ENCODE measurements at regions not wholly inside any gene's neighbourhood (a gene's known extent, or its start where the extent isn't known, plus 50 kb on each side); places are given as distances from the start of the nearest gene placed in this dataset.

- no peaks in the 10 kb centered on the region for H3K79me2 ChIP-seq (ENCODE audit: insufficient read depth, low read depth, low read length)
- no peaks in the 10 kb centered on the region for H3K9me2 ChIP-seq (ENCODE audit: insufficient read depth, low read length)
- peak; percentile 26 for DNase-seq (ENCODE audit: low spot score)
- no peaks in the 10 kb centered on the region for H3K9me3 ChIP-seq (ENCODE audit: low read length)
- H3K27ac ChIP-seq (ENCODE audit: low read depth, low read length, poor library complexity, severe bottlenecking) = no peak overlapping the region
- POLR2A ChIA-PET = interaction anchor here (1.0 kb wide), 1 partner anchor 11 kb away, joined by 3 read pairs; no protein-coding TSS in a partner anchor
- no peak overlapping the region for H3K4me3 ChIP-seq (ENCODE audit: low read depth, low read length, poor library complexity, severe bottlenecking)
- H4K20me1 ChIP-seq (ENCODE audit: insufficient read depth, low read length) = no peaks in the 10 kb centered on the region
- no TSS peak for BruUV-seq (replicated peaks)
- intact Hi-C loops (cut with micrococcal nuclease; ENCODE audit: unreplicated experiment) = no loop called here
- no peak overlapping the region for H2AFZ ChIP-seq (ENCODE audit: low read length)
- no peaks in the 10 kb centered on the region for H3K36me3 ChIP-seq (ENCODE audit: insufficient read depth, low read length)
- H3K4me1 ChIP-seq (ENCODE audit: insufficient read depth, low read length, poor library complexity, severe bottlenecking) = no peaks in the 10 kb centered on the region
- TF ChIP-seq CTCF (conservative IDR thresholded peaks at IDR 0.05; ENCODE audit: low read length) (no peak), EZH2phosphoT487 (IDR thresholded peaks at IDR 0.05; ENCODE audit: borderline replicate concordance, low read depth, low read length) (no peak)
- CTCF ChIA-PET (ENCODE audit: unreplicated experiment) = no interaction called here
- no peak overlapping the region for H3K4me2 ChIP-seq (ENCODE audit: low read length)
These were observed 182.5 kb upstream of the JARID2 start for GRCh38 chr6:15063253-15063853.

DNA sequence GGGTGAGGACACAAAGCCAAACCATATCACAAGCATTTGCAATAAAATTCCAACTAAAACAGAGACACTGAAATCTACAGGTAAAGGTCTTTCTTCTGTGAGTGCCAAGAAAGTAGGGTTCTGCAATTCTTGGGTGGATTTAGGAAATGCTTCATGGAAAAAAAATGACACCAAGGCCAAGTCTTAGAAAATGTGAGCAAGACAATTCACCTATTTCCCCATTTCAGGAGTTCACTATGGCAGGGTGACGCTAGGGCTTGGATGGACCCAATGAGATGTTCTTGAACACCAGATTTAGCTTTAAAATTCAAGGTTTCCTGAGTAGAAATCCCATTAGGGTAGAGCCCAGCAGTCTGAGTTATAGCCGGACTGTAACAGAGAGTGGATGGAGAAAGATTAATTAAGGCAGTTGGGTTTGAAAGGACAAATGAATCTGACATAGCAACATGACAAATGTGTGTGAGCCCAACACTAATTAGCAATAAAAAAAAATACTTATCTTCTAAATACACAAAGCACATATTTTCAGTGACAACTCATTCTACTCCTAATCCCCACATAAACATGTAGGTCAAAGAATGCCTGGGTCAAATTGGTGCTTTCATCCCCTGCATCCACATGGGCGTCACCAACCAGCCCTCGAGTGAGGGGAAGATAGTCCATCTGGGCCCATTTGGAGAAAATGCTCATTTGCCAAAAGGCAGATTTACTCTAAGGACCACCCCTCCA is 180.4 kb upstream of the JARID2 start:
- no peaks in the 10 kb centered on the region for H3K9me3 ChIP-seq (ENCODE audit: low read length)
- no peaks in the 10 kb centered on the region for H4K20me1 ChIP-seq (ENCODE audit: insufficient read depth, low read length)
- no peak for DNase-seq (ENCODE audit: low spot score)
- H3K4me1 ChIP-seq (ENCODE audit: insufficient read depth, low read length, poor library complexity, severe bottlenecking) = no peaks in the 10 kb centered on the region
- ChIA-PET CTCF (ENCODE audit: unreplicated experiment) (no interaction called here), POLR2A (no interaction called here)
- no peak overlapping the region for H3K27ac ChIP-seq (ENCODE audit: low read depth, low read length, poor library complexity, severe bottlenecking)
- no peaks in the 10 kb centered on the region for H3K36me3 ChIP-seq (ENCODE audit: insufficient read depth, low read length)
- intact Hi-C loops (cut with micrococcal nuclease; ENCODE audit: unreplicated experiment) = no loop called here
- H3K4me3 ChIP-seq (ENCODE audit: low read depth, low read length, poor library complexity, severe bottlenecking) = no peak overlapping the region
- H3K9me2 ChIP-seq (ENCODE audit: insufficient read depth, low read length) = no peaks in the 10 kb centered on the region
- no peaks in the 10 kb centered on the region for H3K79me2 ChIP-seq (ENCODE audit: insufficient read depth, low read depth, low read length)
- no peak overlapping the region for H2AFZ ChIP-seq (ENCODE audit: low read length)
- no peak overlapping the region for H3K4me2 ChIP-seq (ENCODE audit: low read length)
- BruUV-seq (replicated peaks) = no TSS peak
- TF ChIP-seq CTCF (conservative IDR thresholded peaks at IDR 0.05; ENCODE audit: low read length) = no peak
- TF ChIP-seq EZH2phosphoT487 (IDR thresholded peaks at IDR 0.05; ENCODE audit: borderline replicate concordance, low read depth, low read length) = no peak

DNA sequence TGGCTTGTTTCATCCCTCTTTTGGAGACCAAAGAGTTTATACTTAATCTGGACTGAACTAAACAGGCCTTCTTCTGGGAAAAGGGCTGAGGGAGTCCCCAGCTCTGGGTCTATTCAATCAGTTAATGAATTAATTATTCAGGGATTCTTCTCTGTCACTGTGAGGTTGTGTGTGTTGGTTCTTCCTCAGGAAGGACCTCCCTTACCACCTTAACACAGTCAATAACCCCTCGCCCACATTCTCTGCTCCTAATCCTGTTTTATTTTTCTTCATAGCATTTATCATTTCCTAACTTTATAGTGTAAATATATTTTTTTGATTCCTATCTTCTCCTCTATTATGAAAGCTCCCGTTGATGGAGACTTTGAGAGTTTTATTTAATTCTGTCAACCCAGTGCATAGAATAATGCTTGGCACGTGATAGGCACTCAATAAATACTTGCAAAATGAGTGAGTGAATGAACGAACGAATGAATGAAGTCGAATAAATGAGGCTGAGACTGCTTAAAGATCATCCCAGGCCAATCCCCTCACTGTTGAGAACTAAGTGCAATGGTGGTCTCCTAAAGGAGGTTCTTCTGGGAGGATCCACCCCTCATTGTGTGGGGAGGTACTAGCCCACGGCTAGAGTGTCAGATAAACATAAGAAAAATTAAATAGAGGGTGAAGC is 179.6 kb upstream of the JARID2 start:
- no peaks in the 10 kb centered on the region for H4K20me1 ChIP-seq (ENCODE audit: insufficient read depth, low read length)
- H3K4me1 ChIP-seq (ENCODE audit: insufficient read depth, low read length, poor library complexity, severe bottlenecking) = no peaks in the 10 kb centered on the region
- no peaks in the 10 kb centered on the region for H3K79me2 ChIP-seq (ENCODE audit: insufficient read depth, low read depth, low read length)
- H3K9me3 ChIP-seq (ENCODE audit: low read length) = no peaks in the 10 kb centered on the region
- no peak overlapping the region for H2AFZ ChIP-seq (ENCODE audit: low read length)
- H3K27ac ChIP-seq (ENCODE audit: low read depth, low read length, poor library complexity, severe bottlenecking) = no peak overlapping the region
- DNase-seq (ENCODE audit: low spot score) = no peak
- no TSS peak for BruUV-seq (replicated peaks)
- no peak for TF ChIP-seq CTCF (conservative IDR thresholded peaks at IDR 0.05; ENCODE audit: low read length)
- TF ChIP-seq EZH2phosphoT487 (IDR thresholded peaks at IDR 0.05; ENCODE audit: borderline replicate concordance, low read depth, low read length) = no peak
- CTCF ChIA-PET (ENCODE audit: unreplicated experiment) = no interaction called here
- POLR2A ChIA-PET = no interaction called here
- H3K4me3 ChIP-seq (ENCODE audit: low read depth, low read length, poor library complexity, severe bottlenecking) = no peak overlapping the region
- no peaks in the 10 kb centered on the region for H3K36me3 ChIP-seq (ENCODE audit: insufficient read depth, low read length)
- intact Hi-C loops (cut with micrococcal nuclease; ENCODE audit: unreplicated experiment) = no loop called here
- H3K4me2 ChIP-seq (ENCODE audit: low read length) = no peak overlapping the region
- no peaks in the 10 kb centered on the region for H3K9me2 ChIP-seq (ENCODE audit: insufficient read depth, low read length)
